ENCODE measurements at regions not wholly inside any gene's neighbourhood (a gene's known extent, or its start where the extent isn't known, plus 50 kb on each side); places are given as distances from the start of the nearest gene placed in this dataset.

GRCh38 chrX:40928076-40928475, 157.2 kb upstream of the USP9X start:
- no peaks in the 10 kb centered on the region for H3K9me3 ChIP-seq
- no peaks in the 10 kb centered on the region for H3K36me3 ChIP-seq
- intact Hi-C loops (cut with DNase I): no loop called here
- TF ChIP-seq EP300 (IDR thresholded peaks at IDR 0.05) (no peak), POLR2A (IDR thresholded peaks at IDR 0.05) (no peak), POLR2AphosphoS5 (IDR thresholded peaks at IDR 0.05) (no peak), CTCF (IDR thresholded peaks at IDR 0.05) (no peak)
- no peaks in the 10 kb centered on the region for H3K4me1 ChIP-seq
- H3K4me3 ChIP-seq: no peak overlapping the region
- no peak for DNase-seq
- no peaks in the 10 kb centered on the region for H3K27me3 ChIP-seq
- H3K27ac ChIP-seq: no peak overlapping the region

- WGBS, 2 donors: 92 to 96% methylated on average over 2 of the region's 2 CpGs
- Histone ChIP-seq H3K9me3 (no peaks in the 10 kb centered on the region), H3K4me1 (peaks cover 0 to 8% (median 0%) of the 10 kb centered on the region in 4 donors), H3K27ac (peak overlapping the region in 1 of 4 donors; percentile 76), H3K27me3 (no peaks in the 10 kb centered on the region), H3K4me3 (no peak overlapping the region), H3K36me3 (no peaks in the 10 kb centered on the region)
- no peak for DNase-seq
- intact Hi-C loops (cut with DNase I): loop anchor here (2.0 kb wide), 1 partner anchor 153 kb away; the partner anchor contains the start of gene USP9X
- TF ChIP-seq CTCF (IDR thresholded peaks at IDR 0.05): no peak
- no peak for TF ChIP-seq POLR2AphosphoS5 (IDR thresholded peaks at IDR 0.05)
These were observed 153.3 kb upstream of the USP9X start for GRCh38 chrX:40931921-40932320.

- Histone ChIP-seq H3K4me1 (peaks cover 0 to 8% (median 0%) of the 10 kb centered on the region in 4 donors), H3K9me3 (no peaks in the 10 kb centered on the region), H3K4me3 (peak overlapping the region in 3 of 4 donors; percentile 12 to 28 (median 20)), H3K27me3 (no peaks in the 10 kb centered on the region), H3K27ac (peak overlapping the region; percentile 44 to 76 (median 65)), H3K36me3 (no peaks in the 10 kb centered on the region)
- DNase-seq: no peak
- intact Hi-C loops (cut with DNase I): loop anchor here (2.0 kb wide), 1 partner anchor 152 kb away; the partner anchor contains the start of gene USP9X
- TF ChIP-seq EP300 (IDR thresholded peaks at IDR 0.05) (no peak), CTCF (IDR thresholded peaks at IDR 0.05) (no peak), POLR2AphosphoS5 (IDR thresholded peaks at IDR 0.05) (no peak), POLR2A (IDR thresholded peaks at IDR 0.05) (no peak)
- WGBS, 2 donors: 12 to 26% methylated on average over 7 of the region's 7 CpGs
These were observed 152.0 kb upstream of the USP9X start for GRCh38 chrX:40933132-40933705.

GRCh38 chrX:40933706-40934425, 151.4 kb upstream of the USP9X start:
- Histone ChIP-seq H3K4me3 (peak overlapping the region in 3 of 4 donors; percentile 12 to 28 (median 20)), H3K27me3 (no peaks in the 10 kb centered on the region), H3K27ac (peak overlapping the region; percentile 44 to 76 (median 65)), H3K4me1 (peaks cover 0 to 8% (median 0%) of the 10 kb centered on the region in 4 donors), H3K9me3 (no peaks in the 10 kb centered on the region), H3K36me3 (no peaks in the 10 kb centered on the region)
- TF ChIP-seq POLR2AphosphoS5 (IDR thresholded peaks at IDR 0.05) (no peak), EP300 (IDR thresholded peaks at IDR 0.05) (no peak), POLR2A (IDR thresholded peaks at IDR 0.05) (no peak), CTCF (IDR thresholded peaks at IDR 0.05) (no peak)
- DNase-seq: no peak
- 21 to 32% methylated on average over 5 of the region's 5 CpGs for WGBS, 2 donors
- intact Hi-C loops (cut with DNase I): loop anchor here (2.0 kb wide), 1 partner anchor 151 kb away; the partner anchor contains the start of gene USP9X

All from sigmoid colon (tissue), 6 donors.